Frontal cortex (tissue), 3 donors: ENCODE measurements at regions not wholly inside any gene's neighbourhood (a gene's known extent, or its start where the extent isn't known, plus 50 kb on each side); places are given as distances from the start of the nearest gene placed in this dataset.

Source experiments
- DNase-seq, 2 donors: peaks; one replicate each; pipeline ENCODE4 v3.0.0; 2012; ENCODE audit warnings: low spot score in 2 of 2
- FAIRE-seq: peaks from 2 replicates; lab custom pipeline; 2012; peaks lifted over from hg19 to GRCh38; lab: Jason Lieb, UNC
- donor health status: control.
- donor health status: control.
- donor health status: control.

DNA sequence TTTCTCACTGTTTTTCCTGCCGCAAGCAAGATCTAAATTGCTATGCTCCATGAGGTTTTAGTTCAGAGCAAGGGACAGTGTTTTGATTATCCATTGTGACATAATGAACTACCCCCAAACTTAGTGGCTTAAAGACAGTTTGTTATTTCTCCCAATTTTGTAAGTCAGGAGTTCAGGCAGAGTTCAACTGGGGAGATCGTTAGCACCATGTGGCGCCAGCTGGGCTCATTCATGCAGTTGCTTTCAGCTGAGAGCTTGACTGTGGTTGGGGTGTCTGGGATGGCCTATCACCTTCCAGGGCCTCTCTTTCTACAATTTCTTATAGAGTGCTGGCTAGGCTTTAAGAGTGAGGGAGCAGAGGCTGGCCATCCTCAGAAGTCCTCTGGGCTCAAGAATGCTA is 382.9 kb upstream of the CELF4 start:
- DNase-seq (no peak), FAIRE-seq (no peak)

DNA sequence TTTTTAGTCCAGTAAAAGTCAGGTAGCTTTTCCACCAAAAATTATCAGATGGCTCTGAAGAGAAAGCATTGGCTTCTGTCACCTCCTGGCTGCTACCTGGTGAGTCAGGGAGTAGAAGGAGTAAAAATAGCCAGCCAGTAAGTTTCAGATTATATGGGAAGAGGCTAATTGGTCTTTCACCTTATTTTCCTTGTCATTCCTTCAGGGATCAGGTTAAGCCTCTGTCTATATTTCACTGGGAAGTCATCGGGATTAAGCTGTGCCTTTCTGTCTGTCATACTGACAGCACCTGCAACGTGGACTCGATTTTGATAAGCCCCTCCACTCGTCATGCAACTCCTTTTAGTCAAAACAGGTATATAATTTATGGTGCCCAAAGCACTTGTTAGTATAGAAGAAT is 380.7 kb upstream of the CELF4 start:
- no peak for DNase-seq
- no peak for FAIRE-seq

DNA sequence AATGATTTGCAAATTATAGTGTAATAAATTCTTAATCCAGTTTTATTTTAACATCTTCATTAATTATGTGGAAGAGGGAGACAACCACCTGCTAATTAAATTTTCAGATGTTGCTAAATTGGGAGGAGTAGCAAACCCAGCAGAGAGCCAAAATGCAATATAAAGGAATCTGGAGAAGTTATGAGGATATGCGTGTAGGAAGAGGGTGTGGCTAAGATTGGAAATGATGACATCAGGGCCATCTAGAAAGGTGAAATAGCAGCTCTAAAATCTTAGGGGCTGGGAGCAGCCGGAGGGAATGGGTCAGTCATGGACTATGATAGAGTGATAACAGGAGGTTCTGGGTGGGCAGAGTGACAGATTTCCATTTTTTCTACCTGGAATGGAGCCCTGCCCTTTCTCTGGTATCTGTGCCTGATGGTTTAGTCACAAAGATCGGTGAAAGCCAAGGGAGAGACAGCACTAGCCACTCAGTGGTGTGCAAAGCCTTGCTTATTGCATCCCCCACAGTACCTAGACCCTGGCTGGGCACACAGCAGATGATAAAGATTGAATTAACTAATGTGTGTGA is 379.2 kb upstream of the CELF4 start:
- no peak for DNase-seq
- FAIRE-seq = no peak

DNA sequence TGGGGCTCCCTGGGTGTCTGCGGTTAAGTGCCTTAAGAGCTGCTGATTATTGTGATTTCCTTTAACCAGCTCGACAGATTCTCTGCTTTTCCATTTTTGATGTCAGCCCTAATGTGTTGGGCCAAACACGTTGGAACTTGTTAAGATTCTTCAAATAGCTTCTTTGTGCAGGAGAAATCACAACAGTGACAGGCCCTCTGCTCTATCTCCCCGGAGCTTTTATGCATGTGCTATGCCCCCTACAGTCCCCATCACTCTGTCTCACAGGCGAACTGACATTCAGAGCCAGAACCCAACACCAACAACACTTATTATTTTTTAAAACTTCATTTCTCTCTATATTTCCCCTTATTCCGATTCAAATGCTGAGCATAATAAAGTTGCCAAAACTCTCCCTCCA is 371.7 kb upstream of the CELF4 start:
- no peak for DNase-seq
- FAIRE-seq = no peak

- FAIRE-seq (no peak), DNase-seq (no peak)
Measured at GRCh38 chr18:37935086-37935485, 369.5 kb upstream of the CELF4 start.

- DNase-seq (no peak), FAIRE-seq (no peak)
Measured at GRCh38 chr18:37930640-37931039, 365.0 kb upstream of the CELF4 start.

- DNase-seq (no peak), FAIRE-seq (no peak)
Measured at GRCh38 chr18:37922162-37922561, 356.6 kb upstream of the CELF4 start.

- DNase-seq (no peak), FAIRE-seq (no peak)
Measured at GRCh38 chr18:37920865-37921264, 355.3 kb upstream of the CELF4 start.

- no peak for DNase-seq
- FAIRE-seq = no peak
Measured at GRCh38 chr18:37913051-37913450, 347.5 kb upstream of the CELF4 start.

DNA sequence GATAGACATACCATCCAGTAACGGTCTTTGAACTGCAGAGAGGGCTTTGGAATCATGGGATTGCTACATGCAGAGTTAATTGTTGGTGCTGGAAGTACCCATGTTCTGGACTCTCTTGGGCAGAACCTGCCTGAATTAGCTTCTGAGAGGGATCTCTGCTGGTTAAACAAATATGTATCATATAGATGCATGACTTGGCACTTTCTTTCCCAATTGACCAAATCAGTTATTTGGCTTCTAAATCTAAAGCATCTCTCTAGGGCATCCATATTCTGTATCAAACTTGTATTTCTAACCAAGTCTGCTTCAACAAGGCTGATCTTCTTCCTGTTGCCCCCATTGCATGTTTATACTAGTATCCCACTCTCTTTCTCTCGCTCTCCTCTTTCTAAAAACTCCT is 336.7 kb upstream of the CELF4 start:
- DNase-seq = no peak
- no peak for FAIRE-seq

- DNase-seq (no peak), FAIRE-seq (no peak)
Measured at GRCh38 chr18:37900326-37900725, 334.7 kb upstream of the CELF4 start.

GRCh38 chr18:37889963-37890362 is 324.4 kb upstream of the CELF4 start:
- DNase-seq = no peak
- FAIRE-seq = no peak

DNA sequence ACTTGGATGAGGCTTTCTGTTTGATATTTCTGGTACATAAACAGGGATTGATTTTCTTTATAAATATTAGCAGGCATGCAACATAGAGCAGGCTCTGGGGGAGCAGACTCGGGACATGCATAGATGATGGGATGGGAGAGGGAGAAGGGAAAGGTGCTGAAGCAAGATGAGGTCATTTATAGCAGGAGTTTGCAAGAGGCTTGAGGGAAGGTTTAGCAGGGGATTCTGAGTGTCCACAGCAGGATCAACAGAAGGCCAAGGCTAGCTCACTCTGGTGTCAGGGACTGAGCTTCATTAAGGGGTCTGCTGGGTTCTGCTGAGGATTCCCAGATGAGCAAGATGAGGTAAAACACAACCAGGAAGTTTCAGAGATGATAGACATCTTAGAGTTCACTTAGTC is 309.1 kb upstream of the CELF4 start:
- FAIRE-seq = no peak
- no peak for DNase-seq

DNA sequence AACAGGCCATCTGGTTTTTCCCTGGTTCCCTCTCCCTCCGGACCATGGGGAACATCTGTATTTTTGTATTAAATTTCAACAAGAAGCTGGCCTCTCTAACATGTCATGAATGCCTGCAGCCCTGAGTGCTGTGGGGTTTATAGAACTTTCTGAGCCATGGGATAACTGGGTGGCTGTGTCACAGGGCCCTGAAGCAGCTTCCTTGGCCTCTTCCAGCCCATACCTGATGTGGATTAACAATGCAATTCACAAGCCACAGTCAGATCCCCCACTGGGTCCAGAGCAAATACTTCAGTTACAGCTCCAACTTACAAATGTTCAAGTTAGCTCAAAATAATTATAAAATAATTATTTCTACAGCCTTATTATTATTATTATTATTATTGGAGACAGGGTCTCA is 307.8 kb upstream of the CELF4 start:
- DNase-seq = no peak
- no peak for FAIRE-seq

DNA sequence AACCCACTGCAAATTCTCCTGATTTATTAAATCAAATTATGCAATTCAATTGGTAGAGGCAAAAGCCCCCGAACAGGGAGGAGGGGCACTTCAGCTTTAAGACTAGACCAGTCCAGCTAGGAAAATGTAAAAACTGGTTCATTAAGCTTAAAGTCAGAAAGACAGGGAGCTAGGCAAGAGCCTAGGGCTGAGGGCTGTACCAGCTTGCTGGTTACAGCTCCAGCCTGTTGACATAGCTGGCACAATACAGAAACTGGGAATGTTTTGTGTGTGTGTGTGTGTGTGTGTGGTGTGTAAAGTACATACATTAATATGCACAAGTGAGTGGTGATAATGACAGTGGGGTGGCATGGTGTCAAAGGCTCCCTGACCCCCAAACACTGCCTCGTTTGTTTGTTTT is 307.0 kb upstream of the CELF4 start:
- DNase-seq = no peak
- FAIRE-seq = no peak

DNA sequence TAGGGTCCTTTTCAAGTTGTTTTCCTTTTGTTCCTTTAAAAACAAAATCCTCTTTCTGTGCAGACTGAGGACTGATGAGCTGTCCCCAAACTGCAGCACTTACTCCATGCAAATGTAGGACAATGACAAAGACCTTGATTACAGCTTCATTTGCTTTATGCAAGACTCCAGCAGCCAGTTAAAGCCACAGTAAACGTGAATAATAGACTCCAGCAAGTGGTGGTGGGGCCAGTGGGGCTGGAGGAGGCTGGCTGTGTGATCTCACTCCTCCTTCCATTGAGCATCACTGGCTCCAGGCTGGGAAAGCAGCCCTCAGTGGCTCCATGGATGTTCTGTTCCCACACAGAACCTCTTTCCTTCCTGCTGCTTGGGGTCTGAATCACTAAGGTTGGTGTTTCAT is 306.0 kb upstream of the CELF4 start:
- DNase-seq = no peak
- FAIRE-seq = no peak

GRCh38 chr18:37869051-37869450 is 303.5 kb upstream of the CELF4 start:
- DNase-seq (no peak), FAIRE-seq (no peak)

DNA sequence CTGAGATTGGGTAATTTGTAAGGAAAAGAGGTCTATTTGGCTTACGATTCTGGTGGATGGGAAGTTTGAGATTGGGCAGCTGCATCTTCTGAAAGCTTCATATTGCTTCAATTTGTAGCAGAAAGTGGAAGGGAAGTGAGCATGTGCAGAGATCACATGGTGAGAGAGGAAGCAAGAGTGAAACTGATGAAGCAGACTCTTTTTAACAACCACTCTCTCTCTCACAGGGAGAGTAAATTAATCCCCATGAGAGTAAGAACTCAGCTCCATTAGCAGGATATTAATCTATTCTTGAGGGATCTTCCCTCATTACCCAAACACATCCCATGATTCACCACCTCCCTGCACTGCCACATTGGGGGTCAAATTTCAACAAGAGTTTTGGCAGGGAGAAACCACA is 298.5 kb upstream of the CELF4 start:
- DNase-seq (no peak), FAIRE-seq (no peak)

DNA sequence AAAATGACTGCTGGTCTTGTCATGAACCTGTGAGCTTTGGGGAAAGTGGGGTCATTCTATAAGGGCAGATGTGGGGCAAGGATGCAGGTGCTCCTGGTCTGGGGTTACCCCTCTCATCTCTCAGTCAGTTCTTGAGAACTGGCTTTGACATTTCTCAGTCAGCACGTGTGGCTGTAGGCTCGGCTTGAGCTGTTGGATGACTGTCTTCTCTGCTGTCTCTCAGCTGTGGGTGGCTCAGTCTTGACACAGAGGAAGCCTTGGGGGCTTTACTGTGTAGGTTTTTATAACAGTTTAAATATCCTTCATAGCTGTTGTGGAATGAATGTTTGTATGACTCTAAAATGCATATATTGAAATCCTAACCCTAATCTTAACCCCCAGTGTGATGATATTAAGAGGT is 296.4 kb upstream of the CELF4 start:
- no peak for DNase-seq
- FAIRE-seq = no peak

GRCh38 chr18:37854396-37854795 is 288.8 kb upstream of the CELF4 start:
- FAIRE-seq = no peak
- no peak for DNase-seq

DNA sequence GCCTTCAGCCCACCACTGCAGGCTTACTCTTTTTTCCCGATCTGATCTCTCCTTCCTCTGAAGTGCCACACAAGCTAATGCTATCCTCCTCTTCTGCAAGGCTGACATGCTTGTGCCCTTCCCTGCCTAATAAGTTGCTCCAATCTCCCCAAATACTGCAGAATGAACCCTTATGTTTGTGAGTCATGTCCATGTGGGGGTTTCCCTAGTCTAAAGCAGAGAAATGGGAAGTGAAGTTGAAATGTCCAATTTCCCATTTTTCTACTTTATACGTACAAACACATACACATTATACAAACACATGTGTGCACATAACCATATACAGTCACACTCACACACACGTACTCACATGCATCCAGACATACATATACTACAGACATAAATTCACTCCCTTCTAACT is 288.1 kb upstream of the CELF4 start:
- FAIRE-seq = no peak
- no peak for DNase-seq

DNA sequence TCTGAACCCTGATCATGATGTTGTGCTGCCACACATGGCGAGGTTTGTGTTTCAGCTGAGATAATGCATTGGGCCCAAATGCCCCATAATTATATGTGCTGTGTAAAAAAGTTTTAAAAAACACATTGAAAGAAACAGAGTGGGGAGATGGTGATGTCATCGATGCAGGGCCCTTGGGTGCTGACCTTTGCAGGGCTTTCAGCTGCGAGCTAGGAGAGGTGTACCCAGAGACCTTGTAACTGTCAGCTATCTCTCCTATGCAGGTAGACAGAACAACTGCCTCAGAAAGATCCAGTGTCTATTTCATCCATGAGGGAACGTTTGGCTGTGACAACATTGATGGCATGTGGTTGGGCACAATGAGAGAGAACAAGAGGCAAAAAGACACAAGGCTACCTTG is 286.9 kb upstream of the CELF4 start:
- FAIRE-seq (no peak), DNase-seq (no peak)

DNA sequence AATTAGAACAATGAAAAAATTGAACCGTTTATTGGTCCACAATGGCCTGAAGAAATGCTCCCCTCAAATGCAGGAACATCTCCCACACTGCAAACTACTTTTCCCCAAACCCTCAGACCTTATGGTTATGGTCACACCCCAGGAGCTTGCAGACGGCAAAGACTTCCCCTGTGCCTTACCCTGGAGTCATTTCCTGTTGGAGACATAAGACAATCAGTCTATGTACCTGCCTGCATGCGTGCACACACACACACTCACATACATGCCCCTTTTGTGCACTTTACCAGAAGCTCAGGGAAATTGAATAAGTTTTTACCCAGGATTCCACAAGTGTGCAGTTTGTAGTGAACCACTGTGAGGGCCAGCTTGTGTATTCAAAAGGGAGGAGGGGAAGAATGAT is 281.9 kb upstream of the CELF4 start:
- no peak for DNase-seq
- FAIRE-seq = no peak
